Eye (tissue), 1 donor: ENCODE measurements at regions not wholly inside any gene's neighbourhood (a gene's known extent, or its start where the extent isn't known, plus 50 kb on each side); places are given as distances from the start of the nearest gene placed in this dataset.
A peak's percentile ranks its signal among the peaks of the same experiment; 100 is the strongest.

ENCODE experiments used
- DNase-seq: peaks from one replicate; pipeline ENCODE4 v3.0.0-alpha.2; 2015

DNA sequence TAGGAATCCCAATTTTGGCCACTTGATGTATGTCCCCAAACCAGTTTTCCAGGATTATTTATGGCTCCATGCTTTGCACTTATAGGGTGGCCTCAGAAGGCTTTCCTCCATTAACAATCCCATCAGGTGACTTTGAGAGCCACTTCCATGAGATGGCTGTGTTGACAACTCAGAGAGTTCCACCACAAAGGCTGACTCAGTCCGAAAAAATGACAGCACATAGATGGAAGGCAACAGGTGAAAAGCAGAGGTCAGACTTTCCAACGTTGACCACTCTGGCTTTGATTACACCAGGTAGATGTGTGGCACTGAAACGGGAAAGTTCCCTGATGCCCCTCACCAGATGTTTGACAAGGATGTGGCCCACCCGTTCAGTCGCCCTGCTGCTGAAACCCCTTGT, 431.4 kb upstream of the TNP1 start:
- DNase-seq = no peak

DNA sequence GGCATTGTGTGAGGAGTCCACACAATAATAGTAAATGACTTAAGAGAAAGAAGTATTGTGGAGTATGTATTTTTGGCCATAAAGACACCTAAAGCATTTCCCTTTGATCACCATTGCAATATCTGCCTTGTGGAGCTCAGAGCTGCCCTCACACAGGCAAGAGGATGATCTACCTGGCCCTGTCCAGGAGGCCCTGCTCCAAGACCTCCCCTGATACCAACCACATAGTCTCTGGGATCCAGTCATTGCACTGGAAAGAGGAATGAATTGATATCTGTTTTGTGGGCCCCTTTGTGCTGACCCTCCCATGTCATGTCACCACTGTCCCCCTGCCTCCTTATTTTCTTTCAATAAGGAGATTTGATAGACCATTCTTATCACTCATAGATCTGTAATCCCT, 430.6 kb upstream of the TNP1 start:
- DNase-seq = no peak

DNA sequence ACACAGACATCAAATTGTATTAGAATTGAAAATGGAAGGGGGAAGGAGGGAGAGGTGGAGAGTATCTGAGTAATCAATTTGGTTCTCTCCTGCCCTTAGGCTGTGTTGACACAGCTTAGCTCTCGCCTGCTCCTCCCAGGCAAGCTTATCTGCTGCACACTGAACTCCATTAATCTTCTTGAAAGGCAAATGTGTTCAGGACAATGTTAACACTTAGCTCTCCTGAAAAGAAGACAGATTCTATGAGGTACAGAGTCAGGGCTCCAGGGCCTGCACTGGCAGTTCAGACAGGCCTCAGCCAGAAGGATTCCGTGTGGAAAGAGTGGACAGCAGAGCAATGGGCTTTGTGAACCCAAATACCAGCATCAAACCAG, 430.0 kb upstream of the TNP1 start:
- DNase-seq = peak; percentile 70

DNA sequence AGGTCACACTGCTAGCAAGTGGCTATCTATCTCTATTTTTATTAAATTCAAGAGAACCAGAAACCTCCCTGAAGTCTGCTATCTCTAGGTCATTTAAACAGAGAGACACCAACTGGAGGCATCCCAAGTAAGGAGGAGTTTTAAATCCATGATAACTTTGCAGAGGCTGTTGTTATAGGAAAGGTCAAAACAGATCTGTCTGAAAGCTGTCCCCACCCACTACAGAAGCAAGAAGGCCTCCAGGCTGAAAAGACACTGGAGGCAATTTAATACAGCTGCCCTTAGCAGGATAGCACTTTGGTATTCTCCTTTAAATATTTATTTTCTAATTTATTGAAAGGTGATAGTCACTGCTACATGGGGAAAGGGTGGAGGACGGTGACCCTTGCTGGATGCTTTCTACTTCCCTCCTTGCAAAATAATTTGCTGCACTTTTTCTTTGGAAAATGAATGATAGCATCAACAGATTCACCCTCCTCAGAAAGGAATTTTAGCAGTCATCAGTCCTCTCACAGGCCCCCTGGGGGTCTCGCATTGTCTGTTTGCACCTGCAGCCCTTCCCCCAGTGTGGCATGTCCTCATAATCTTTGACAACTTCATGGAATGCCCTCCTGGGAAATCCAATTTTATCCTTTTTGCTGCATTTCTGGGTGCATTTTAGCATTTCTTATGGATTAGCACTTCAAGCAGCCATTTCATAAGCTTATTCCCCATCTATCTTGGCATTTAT, 429.5 kb upstream of the TNP1 start:
- DNase-seq = no peak

DNA sequence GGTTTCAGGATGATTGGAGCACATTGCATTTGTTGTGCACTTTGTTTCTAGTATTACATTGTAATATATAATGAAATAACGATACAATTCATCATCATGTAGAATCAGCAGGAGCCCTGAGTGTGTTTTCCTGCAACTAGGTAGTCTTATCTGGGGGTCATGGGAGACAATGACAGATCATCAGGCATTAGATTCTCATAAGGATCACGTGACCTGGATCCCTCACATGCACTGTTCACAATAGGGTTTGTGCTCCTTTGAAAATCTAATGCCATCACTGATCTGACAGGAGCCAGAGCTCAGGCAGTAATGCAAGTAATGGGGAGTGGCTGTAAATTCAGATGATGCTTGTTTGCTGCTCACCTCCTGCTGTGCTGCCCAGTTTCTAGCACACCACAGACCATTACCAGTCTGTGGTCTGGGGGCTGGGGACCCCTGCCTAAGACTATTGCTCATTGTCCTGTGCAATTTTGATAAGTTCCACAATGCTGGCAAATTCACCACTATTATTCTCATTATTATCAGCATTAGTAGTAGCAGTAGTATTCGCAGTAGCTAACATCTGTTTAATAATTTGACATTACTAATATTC, 428.7 kb upstream of the TNP1 start:
- no peak for DNase-seq

DNA sequence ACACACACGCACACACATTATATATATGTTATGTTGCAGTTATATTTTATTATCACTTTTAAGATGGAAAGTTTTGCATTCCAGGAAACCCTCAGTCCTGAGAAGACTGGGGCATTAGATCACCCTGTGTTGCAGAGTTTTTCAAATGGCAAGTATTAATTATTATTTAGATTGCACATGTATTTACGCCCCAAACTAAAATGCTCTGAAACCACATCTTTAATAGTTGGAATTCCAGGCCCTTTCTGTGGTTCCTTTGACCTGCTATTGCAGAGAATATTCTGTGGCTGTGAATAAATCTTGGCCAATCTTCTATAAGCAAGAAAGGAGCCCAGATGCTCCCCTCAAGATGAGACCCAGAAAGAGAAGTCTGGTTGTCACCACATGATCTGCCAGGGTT, 427.0 kb upstream of the TNP1 start:
- DNase-seq = no peak

DNA sequence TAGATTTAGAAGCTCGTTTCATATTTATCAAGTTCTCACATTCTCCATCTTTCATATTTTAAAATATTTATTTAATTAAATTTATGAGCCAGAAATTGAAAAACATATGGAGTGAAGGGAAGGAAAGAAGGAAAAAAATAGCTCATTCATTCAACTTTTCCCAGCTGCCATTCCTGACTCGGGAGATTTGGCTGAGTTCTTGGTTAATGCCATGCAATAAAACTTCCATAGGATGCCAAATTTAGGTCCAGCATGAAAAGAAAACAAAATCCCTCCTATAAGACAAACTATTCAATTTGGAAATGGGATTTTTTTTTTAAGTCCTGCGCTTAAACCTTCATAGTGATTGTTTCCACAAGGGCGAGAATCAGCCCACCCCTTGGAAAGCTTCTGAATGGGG, 426.1 kb upstream of the TNP1 start:
- DNase-seq = no peak

DNA sequence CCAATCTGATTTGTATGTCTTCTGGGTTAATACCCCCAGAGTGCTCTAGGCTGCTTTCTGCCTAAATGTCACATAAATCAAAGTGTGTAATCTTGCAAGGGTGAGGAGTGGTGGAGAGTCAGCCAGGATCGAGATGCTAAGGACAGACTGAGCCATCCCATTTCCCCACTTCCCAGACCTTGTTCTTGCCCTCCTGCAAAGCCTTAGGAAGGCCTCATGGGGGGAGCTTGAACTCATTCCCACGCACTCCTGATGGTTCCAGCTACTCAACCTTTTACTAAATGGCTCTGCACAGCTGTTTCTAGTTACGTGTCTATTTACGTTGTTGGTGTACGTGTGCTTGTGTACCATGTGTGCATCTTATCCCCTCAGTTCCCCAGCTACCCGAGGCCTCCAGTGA, 423.6 kb upstream of the TNP1 start:
- DNase-seq = peak; percentile 55

DNA sequence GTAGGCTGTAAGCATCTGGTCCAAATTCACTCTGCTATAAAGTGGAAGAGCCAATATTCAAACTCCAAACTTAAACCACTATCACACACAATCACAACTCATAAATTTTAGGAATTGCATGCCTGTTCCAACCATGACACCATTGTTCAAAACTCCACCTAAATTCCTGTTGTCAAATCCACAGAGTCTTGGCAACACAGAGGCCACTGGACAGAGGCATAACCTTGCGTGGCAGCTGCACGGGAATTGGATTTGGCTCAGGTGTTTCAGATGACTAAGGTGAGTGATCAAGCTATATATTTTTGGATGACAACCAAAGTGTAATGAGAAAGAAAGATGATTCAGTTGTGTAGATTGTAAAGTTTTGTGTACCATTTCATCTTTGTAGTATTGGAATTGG, 422.7 kb upstream of the TNP1 start:
- DNase-seq = no peak

DNA sequence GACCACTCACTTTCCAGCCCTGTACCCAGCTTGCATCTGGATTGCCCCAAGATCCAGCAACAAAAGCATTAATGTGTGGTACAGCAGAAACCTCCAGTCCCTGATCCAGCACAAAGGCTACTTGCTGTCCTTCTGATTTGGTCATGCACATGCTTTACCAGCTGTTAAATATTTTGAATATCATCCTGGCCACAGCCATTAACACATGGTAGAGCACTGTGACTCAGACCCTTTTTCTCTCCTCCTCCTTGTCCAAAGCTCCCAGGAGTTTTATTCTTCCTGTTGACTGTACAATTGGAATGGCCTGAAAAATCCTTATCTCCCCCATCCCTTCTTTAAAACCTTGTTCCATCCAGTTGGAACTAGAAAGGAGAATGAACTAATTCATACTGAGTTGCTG, 419.7 kb upstream of the TNP1 start:
- DNase-seq = peak; percentile 25

DNA sequence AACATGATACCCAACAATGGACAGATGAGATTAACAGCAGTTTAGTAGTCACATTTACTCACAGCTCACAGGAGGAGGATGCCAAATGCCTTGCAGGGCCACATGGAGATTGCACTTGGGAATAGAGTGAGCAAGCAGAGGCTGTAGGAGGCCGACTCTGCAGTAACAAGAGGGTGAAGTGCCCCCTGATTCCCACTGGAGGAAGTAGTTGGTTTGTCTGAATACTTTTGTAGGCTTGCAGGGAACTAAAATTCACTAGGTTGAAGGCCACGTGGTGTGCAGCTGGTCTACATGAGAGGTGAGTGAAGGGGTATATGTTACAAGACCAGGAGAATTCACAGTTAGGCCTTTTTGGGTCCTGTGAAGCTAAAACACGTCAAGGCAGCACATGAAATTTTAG, 419.3 kb upstream of the TNP1 start:
- no peak for DNase-seq

DNA sequence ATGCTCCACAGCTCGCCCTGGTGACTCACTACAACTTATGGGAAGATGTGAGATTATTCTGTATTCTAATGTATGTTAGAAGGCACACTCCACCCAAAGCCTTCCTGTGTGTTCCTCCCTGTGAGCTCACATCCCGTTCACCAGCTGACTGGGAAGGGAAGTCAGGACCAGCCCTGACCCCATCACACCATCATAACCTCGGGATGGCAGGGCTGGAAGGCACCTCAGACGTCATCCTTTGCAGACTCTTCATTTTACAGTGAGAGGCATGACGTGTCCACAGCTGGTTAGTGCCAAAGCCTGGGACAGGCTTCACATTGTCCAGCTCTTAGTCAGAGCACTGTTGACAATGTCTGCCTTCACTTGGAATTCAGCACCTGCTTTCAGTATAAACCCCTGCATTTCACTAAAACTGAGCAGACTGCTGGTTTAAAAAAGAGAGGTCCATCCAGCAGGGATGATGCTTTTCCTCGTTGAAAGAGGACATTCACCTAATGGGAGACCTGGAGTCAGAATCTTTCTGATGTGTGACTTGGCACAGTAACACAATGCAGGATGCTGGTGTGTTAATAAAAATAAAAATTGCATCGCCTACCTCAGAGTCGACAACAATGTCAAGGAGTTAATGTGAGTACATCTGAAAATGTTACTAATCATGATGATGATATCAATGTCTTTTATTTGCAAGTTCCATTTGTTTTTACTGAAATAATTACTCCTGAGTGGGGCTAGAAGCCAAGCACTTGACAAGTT, 418.0 kb upstream of the TNP1 start:
- DNase-seq = peak; percentile 28

DNA sequence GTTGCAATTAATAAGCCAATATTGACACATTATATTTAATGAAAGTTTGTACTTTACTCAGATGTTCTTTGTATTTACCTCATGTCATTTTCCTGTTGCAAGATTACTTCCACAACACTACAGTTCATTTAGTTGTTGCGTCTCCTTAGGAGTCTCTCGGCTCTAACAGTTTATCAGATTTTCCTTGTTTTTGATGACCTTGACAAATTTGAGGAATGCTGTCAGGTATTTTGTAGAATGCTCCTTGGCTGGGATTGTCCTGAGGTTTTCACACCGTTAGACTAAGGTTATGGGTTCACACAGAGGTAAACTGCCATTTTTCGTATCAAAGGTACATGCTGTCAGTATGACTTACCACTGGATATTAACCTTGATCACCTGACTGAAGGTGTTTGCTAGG, 416.6 kb upstream of the TNP1 start:
- DNase-seq = no peak

DNA sequence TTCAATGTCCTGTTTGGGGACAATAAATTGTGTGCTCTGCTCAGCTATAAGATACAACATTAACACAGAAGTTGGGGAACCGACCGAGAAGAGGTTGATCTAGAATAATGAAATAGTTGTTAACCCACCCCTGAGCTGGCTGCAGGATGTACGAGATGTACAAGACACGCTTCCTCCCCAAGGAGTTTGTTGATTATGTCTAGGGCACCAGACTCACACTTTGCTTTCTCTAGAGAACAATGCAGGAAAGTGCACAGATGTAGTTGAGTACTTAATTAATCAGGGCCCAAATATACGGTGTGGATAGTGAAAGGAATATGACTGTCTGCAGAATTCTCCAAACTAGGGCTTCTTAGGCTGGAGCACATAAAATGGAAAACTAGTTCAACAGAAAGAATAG, 415.2 kb upstream of the TNP1 start:
- DNase-seq = no peak

DNA sequence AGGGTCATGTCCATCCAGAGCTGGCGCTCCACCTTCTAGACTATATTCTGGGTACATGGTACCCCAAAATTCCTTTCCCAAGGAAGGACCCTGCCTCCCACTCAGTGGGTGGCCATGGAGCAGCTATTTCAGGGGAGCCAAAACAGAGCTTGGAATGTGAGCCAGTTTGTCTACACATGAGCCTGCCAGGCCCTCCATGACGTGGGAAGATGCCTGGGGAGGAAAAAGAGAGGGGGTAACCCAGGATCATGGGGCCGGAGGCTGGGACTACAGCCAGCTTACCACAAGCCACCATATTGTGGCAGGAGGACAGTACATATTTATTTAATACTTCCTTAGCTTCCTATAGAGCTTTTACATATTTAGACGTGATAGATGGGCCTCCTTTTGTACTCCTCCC, 414.7 kb upstream of the TNP1 start:
- no peak for DNase-seq

DNA sequence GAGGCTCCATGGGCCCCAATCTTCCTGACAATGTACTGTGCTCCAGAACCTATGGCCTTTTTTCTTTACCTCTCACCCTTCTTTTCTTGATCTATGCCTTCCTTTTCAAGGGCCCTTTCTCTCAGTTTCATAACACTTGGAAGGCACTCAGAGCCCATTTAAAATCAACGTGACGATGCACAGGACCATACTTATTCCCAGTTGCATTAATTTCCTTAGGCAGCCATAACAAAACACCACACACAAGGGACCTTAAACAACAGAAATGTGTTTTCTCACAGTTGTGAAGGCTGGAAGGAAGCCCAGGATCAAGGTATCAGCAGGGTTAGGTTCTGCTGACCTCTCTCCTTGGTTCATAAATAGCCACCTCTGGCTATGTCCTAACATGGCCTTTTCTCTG, 414.0 kb upstream of the TNP1 start:
- no peak for DNase-seq

DNA sequence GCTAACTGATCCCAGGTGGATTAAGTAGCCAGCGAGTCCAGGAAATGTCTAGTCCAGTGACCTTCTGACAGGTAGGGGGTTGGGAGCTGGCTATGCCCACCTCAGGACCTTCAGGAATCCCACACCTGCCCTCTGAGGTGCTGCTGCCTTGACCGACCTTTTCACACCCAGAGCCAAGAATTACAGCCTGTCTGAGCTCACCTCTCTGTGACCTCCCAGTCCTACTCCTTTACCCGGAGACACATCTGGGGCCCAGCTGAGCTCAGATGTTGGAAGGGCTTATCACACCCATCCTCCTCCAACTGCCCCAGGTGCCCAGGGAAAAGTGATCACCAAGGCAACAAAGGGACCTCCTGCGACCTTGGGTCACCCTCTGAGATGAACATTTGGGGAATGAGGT, 413.3 kb upstream of the TNP1 start:
- no peak for DNase-seq

DNA sequence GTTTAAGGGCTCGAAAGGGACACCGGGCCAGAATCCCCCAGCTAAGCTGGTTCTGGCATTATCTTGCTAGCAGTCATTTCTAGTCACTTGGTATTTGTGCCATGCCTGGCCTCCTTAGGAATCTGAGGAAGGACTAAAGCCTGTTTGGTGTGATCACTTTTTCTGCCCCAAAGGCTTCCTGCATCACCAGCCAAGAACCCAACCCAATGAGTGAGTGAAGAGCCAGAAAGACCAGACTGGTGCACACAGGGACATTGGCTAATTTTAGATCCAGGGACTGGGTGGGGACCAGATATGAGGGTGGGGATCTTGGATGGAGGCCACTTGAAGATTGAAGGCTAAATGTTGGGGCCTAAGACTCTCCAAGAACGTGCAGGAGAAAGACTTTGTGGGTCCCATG, 411.9 kb upstream of the TNP1 start:
- no peak for DNase-seq

DNA sequence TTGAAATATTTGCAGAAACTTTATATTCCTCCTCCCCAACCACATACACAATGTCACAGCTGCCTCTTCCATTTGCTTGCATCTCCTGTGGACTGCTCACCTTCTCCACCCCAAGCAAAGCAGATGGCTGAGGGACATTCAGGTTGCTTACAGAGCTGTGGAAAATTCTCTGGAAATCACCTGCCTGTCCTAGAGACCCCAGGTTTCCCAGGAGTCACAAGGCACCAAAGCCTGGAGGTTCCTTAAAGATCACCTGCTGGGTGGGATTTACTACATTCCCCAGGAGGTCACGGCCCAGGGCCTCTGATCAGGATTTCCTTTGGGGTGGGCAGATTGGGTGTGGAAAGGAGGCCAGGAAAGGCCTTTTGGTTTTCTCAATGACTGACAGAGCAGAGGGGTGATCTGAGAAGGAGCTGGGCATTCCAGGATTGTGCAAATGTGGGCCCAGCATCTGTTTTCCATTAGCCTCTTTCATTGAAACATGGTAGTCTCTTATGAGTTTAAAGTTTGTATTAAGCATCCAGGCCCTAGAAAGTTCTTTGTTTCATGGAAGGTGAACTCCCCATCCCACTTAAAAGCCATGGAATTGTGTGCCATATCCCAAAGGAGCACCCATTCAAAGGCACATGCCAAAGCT, 410.7 kb upstream of the TNP1 start:
- no peak for DNase-seq

DNA sequence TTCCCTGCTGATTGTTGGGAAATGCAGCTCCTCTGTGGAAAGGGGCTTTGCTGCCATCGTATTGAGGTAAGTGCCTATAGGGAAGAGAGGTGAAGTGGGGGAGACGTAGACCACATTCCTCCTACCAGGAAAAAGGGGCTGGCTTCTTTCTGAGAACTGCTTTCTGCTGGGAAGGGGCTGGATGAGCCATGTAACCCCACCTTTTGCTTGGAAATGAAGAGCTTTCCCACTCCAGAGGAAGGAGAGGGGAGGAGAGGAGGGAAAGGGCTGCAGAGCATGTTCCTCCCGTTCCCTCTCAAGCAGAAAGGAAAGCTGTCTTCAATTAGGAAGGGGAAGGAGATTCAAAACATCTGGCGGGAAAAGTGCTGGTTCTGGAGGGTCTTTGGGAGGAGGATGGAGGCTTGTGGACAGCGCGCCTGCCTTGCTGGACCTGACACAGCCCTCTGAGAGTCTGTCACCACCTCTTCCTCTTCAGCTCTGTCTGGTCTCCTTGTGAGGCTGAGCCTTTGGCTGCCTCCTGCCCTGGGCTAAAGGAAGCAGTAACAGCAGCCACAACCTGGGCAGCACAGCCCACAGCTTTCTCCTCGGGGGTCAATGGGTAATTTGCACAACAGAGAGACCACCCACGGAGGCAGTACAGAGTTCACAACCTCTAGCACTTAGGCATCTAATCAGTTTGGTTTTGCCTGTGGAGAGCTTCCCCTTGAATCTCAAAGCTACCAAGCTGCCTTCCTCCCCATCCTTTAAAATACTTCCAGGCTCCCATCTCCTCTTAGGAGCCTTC, 410.0 kb upstream of the TNP1 start:
- peak; percentile 76 for DNase-seq

DNA sequence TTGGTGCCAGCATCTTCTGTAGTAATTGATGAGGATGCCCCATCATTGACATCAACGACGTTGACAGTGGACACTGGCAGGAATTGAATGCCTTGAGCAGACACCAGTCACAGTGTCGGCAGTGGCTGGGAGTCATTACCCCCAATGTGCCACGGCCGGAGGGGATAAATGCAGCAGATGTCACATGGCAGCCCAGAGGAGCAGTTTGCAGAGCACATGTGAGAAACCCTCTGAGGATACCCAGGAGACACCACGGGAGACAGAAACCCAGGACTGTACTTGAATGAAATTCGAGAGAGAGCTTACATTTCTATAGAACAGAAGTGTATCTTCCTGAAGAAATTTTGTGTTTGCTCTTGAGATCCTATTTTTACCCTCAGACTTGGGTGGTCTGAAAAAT, 409.1 kb upstream of the TNP1 start:
- DNase-seq = no peak

DNA sequence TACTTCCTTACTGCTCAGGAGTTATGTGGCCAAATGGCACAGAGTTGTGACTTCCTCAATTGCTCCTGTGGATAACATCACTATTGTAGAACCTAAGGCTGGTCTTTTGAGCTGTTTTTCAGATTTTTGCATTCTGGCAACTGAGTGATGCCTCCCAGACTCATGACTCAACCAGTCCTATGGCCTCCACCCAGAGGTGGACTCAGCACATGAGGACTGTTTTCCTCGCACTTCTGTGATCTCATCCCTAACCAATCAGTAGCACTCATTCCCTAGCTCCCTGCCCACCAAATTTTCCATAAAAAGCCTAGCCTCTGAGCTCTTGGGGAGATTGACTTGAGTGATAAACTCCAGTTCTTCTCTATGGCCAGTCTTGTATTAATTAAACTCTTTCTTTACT, 407.9 kb upstream of the TNP1 start:
- DNase-seq = no peak

DNA sequence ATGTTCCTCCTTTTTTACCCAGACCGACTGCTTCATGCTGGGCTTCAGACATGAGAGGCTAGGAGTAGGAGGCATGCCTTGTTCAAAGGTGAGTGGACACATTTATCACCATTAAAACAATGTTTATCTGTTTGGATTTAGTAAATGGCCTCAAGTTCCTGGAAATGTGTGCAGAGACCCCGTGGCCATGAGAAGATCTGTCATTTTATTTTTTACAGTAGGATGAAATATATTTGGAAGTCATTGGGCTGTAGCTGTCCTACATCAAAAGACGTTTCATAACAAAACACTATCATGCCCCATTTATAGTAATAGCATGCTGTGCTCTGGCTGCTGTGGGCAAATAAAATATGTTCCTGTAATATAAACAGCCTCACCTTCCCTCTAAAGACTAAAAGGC, 403.9 kb upstream of the TNP1 start:
- DNase-seq = no peak
